Fibroblast of mammary gland (primary cell): ENCODE measurements at regions not wholly inside any gene's neighbourhood (a gene's known extent, or its start where the extent isn't known, plus 50 kb on each side); places are given as distances from the start of the nearest gene placed in this dataset.

Source experiments
- DNase-seq: peaks from one replicate; pipeline ENCODE4 v3.0.0-alpha.2; 2010; ENCODE audit warnings: low read depth
- H3K4me3 ChIP-seq: 2 replicates; pipeline ENCODE4 v1.5.1; 2011; ENCODE audit warnings: low read depth, mild to moderate bottlenecking, low read length, moderate library complexity; ENCODE audit not compliant: control insufficient read depth
- CTCF ChIP-seq: conservative IDR thresholded peaks from 2 replicates; pipeline ENCODE4 v1.5.1; 2011; ENCODE audit warnings: low read depth, low read length, inconsistent platforms; ENCODE audit not compliant: control insufficient read depth, insufficient read depth

GRCh38 chr11:115078461-115079438, 400.4 kb downstream of the NXPE2 start:
- no peak overlapping the region for H3K4me3 ChIP-seq
- DNase-seq = no peak
- no peak for TF ChIP-seq CTCF

GRCh38 chr11:115080923-115081680, 402.8 kb downstream of the NXPE2 start:
- TF ChIP-seq CTCF = no peak
- H3K4me3 ChIP-seq = no peak overlapping the region
- no peak for DNase-seq

GRCh38 chr11:115081972-115082371, 403.6 kb downstream of the NXPE2 start:
- DNase-seq = no peak
- no peak for TF ChIP-seq CTCF
- H3K4me3 ChIP-seq = no peak overlapping the region

GRCh38 chr11:115083144-115083806, 404.9 kb downstream of the NXPE2 start:
- TF ChIP-seq CTCF = no peak
- H3K4me3 ChIP-seq = no peak overlapping the region
- DNase-seq = no peak

- TF ChIP-seq CTCF = no peak
- DNase-seq = no peak
- no peak overlapping the region for H3K4me3 ChIP-seq
Observed at GRCh38 chr11:115084231-115084630, 405.9 kb downstream of the NXPE2 start.

GRCh38 chr11:115085461-115086210, 407.3 kb downstream of the NXPE2 start:
- no peak overlapping the region for H3K4me3 ChIP-seq
- no peak for TF ChIP-seq CTCF
- DNase-seq = no peak
